CD8-positive, alpha-beta memory T cell (primary cell): ENCODE measurements at regions not wholly inside any gene's neighbourhood (a gene's known extent, or its start where the extent isn't known, plus 50 kb on each side); places are given as distances from the start of the nearest gene placed in this dataset.

Experiments
- CTCF ChIA-PET: fragments of 350-600 bp; sonication (Branson Sonifier 250); formaldehyde crosslinking; loops from one replicate; lab custom pipeline; 2021; ENCODE audit warnings: antibody characterized with exemption; lab: Charles Lee
- POLR2A ChIA-PET: fragments of 350-600 bp; sonication (Branson Sonifier 250); formaldehyde crosslinking; loops from one replicate; lab custom pipeline; 2021; ENCODE audit warnings: antibody characterized with exemption; lab: Charles Lee
- DNase-seq, 5 donors: peaks; one replicate each; pipeline versions ENCODE4 v3.0.0 to v3.0.0-alpha.2; 2020 to 2022; ENCODE audit warnings: mixed read lengths in 1 of 5
- H3K27ac ChIP-seq: one replicate; pipeline ENCODE4 v1.7.0; 2013; ENCODE audit warnings: low read depth, mild to moderate bottlenecking, low read length, moderate library complexity
- H3K27me3 ChIP-seq: 2 replicates; pipeline ENCODE4 v1.7.0; 2013; ENCODE audit warnings: low read length, mild to moderate bottlenecking; ENCODE audit not compliant: insufficient read depth, poor library complexity, severe bottlenecking
- H3K36me3 ChIP-seq: 2 replicates; pipeline ENCODE4 v1.7.0; 2013; ENCODE audit warnings: mild to moderate bottlenecking, low read length, moderate library complexity; ENCODE audit not compliant: insufficient read depth
- H3K4me1 ChIP-seq: 2 replicates; pipeline ENCODE4 v1.7.0; 2013; ENCODE audit warnings: mild to moderate bottlenecking, low read length, moderate library complexity; ENCODE audit not compliant: insufficient read depth
- H3K4me3 ChIP-seq: 2 replicates; pipeline ENCODE4 v1.7.0; 2013; ENCODE audit warnings: mild to moderate bottlenecking, low read length
- H3K9me3 ChIP-seq: 2 replicates; pipeline ENCODE4 v1.7.0; 2013; ENCODE audit warnings: mild to moderate bottlenecking, low read length
- H3K27ac Mint-ChIP-seq, 8 donors: one replicate each; pipeline ENCODE4 v1.8.0; 2020 to 2021; ENCODE audit warnings: mixed read lengths in 8 of 8, mild to moderate bottlenecking in 6 of 8, inconsistent platforms in 3 of 8, moderate library complexity in 3 of 8
- H3K27me3 Mint-ChIP-seq, 2 donors: one replicate each; pipeline ENCODE4 v1.8.0; 2020 to 2021; ENCODE audit warnings: mixed read lengths in 2 of 2, mild to moderate bottlenecking in 1 of 2, moderate library complexity in 1 of 2
- H3K36me3 Mint-ChIP-seq, 3 donors: one replicate each; pipeline ENCODE4 v1.8.0; 2020 to 2021; ENCODE audit warnings: mixed read lengths in 3 of 3, inconsistent platforms in 1 of 3, mild to moderate bottlenecking in 1 of 3
- H3K4me1 Mint-ChIP-seq, 3 donors: one replicate each; pipeline ENCODE4 v1.8.0; 2020 to 2021; ENCODE audit warnings: mixed read lengths in 3 of 3, inconsistent platforms in 1 of 3, mild to moderate bottlenecking in 1 of 3
- H3K4me3 Mint-ChIP-seq, 7 donors: one replicate each; pipeline ENCODE4 v1.8.0; 2020 to 2021; ENCODE audit warnings: mixed read lengths in 7 of 7, mild to moderate bottlenecking in 6 of 7, moderate library complexity in 4 of 7, inconsistent platforms in 2 of 7
- H3K9me3 Mint-ChIP-seq, 5 donors: one replicate each; pipeline ENCODE4 v1.8.0; 2020 to 2022; ENCODE audit warnings: mixed read lengths in 5 of 5, mild to moderate bottlenecking in 3 of 5, moderate library complexity in 2 of 5, inconsistent platforms in 1 of 5

- no peak for DNase-seq
- peaks cover 10 to 58% (median 13%) of the 10 kb centered on the region in 5 donors for H3K9me3 Mint-ChIP-seq
- H3K36me3 Mint-ChIP-seq, result no peaks in the 10 kb centered on the region
- Histone ChIP-seq H3K4me1 (no peaks in the 10 kb centered on the region), H3K27ac (no peak overlapping the region), H3K27me3 (no peaks in the 10 kb centered on the region), H3K9me3 (no peaks in the 10 kb centered on the region), H3K36me3 (no peaks in the 10 kb centered on the region), H3K4me3 (no peak overlapping the region)
- no peaks in the 10 kb centered on the region for H3K4me1 Mint-ChIP-seq
- H3K4me3 Mint-ChIP-seq, result no peak overlapping the region
- no peaks in the 10 kb centered on the region for H3K27me3 Mint-ChIP-seq
- H3K27ac Mint-ChIP-seq, result no peak overlapping the region
- ChIA-PET CTCF (no interaction called here), POLR2A (no interaction called here)
Observed at GRCh38 chr3:80519436-80519835, 751.6 kb upstream of the ROBO1 start.

GRCh38 chr3:80496452-80496851, 728.7 kb upstream of the ROBO1 start:
- no peak overlapping the region for H3K27ac ChIP-seq
- no peaks in the 10 kb centered on the region for H3K4me1 Mint-ChIP-seq
- H3K36me3 Mint-ChIP-seq, result no peaks in the 10 kb centered on the region
- no peaks in the 10 kb centered on the region for H3K27me3 ChIP-seq
- H3K4me1 ChIP-seq, result no peaks in the 10 kb centered on the region
- H3K4me3 ChIP-seq, result no peak overlapping the region
- DNase-seq, result no peak
- ChIA-PET POLR2A (no interaction called here), CTCF (no interaction called here)
- H3K27ac Mint-ChIP-seq, result no peak overlapping the region
- H3K9me3 ChIP-seq, result no peaks in the 10 kb centered on the region
- no peaks in the 10 kb centered on the region for H3K36me3 ChIP-seq
- H3K9me3 Mint-ChIP-seq, result peaks cover 2 to 24% (median 13%) of the 10 kb centered on the region in 5 donors
- no peak overlapping the region for H3K4me3 Mint-ChIP-seq
- no peaks in the 10 kb centered on the region for H3K27me3 Mint-ChIP-seq

GRCh38 chr3:80492162-80492561, 724.4 kb upstream of the ROBO1 start:
- H3K36me3 Mint-ChIP-seq, result no peaks in the 10 kb centered on the region
- H3K36me3 ChIP-seq, result no peaks in the 10 kb centered on the region
- H3K4me1 Mint-ChIP-seq, result no peaks in the 10 kb centered on the region

GRCh38 chr3:80472961-80473360, 705.2 kb upstream of the ROBO1 start:
- Mint-ChIP-seq H3K9me3 (peaks cover 0 to 38% (median 7%) of the 10 kb centered on the region in 5 donors), H3K4me3 (no peak overlapping the region), H3K27me3 (no peaks in the 10 kb centered on the region), H3K27ac (no peak overlapping the region), H3K36me3 (no peaks in the 10 kb centered on the region), H3K4me1 (no peaks in the 10 kb centered on the region)
- ChIA-PET POLR2A (no interaction called here), CTCF (no interaction called here)
- DNase-seq, result no peak
- no peak overlapping the region for H3K27ac ChIP-seq
- no peaks in the 10 kb centered on the region for H3K27me3 ChIP-seq
- H3K9me3 ChIP-seq, result no peaks in the 10 kb centered on the region
- H3K4me3 ChIP-seq, result no peak overlapping the region
- no peaks in the 10 kb centered on the region for H3K36me3 ChIP-seq
- H3K4me1 ChIP-seq, result no peaks in the 10 kb centered on the region

More at GRCh38 chr3:80492162-80492561, 724.4 kb upstream of the ROBO1 start:
- H3K27me3 ChIP-seq, result no peaks in the 10 kb centered on the region
- H3K4me3 ChIP-seq, result no peak overlapping the region
- no peak for DNase-seq
- H3K9me3 ChIP-seq, result no peaks in the 10 kb centered on the region
- ChIA-PET POLR2A (no interaction called here), CTCF (no interaction called here)
- no peaks in the 10 kb centered on the region for H3K4me1 ChIP-seq
- H3K27ac Mint-ChIP-seq, result no peak overlapping the region
- H3K27me3 Mint-ChIP-seq, result no peaks in the 10 kb centered on the region
- peaks cover 1 to 30% (median 7%) of the 10 kb centered on the region in 5 donors for H3K9me3 Mint-ChIP-seq
- H3K4me3 Mint-ChIP-seq, result no peak overlapping the region
- no peak overlapping the region for H3K27ac ChIP-seq

GRCh38 chr3:80472459-80472858, 704.7 kb upstream of the ROBO1 start:
- no peak overlapping the region for H3K27ac Mint-ChIP-seq
- Histone ChIP-seq H3K27ac (no peak overlapping the region), H3K9me3 (no peaks in the 10 kb centered on the region), H3K4me3 (no peak overlapping the region), H3K36me3 (no peaks in the 10 kb centered on the region), H3K27me3 (no peaks in the 10 kb centered on the region), H3K4me1 (no peaks in the 10 kb centered on the region)
- H3K36me3 Mint-ChIP-seq, result no peaks in the 10 kb centered on the region
- ChIA-PET CTCF (no interaction called here), POLR2A (no interaction called here)
- no peaks in the 10 kb centered on the region for H3K4me1 Mint-ChIP-seq
- H3K4me3 Mint-ChIP-seq, result no peak overlapping the region
- peaks cover 2 to 36% (median 7%) of the 10 kb centered on the region in 5 donors for H3K9me3 Mint-ChIP-seq
- no peak for DNase-seq
- no peaks in the 10 kb centered on the region for H3K27me3 Mint-ChIP-seq

- H3K27ac ChIP-seq, result no peak overlapping the region
- Mint-ChIP-seq H3K27me3 (no peaks in the 10 kb centered on the region), H3K36me3 (no peaks in the 10 kb centered on the region), H3K9me3 (peaks cover 6 to 43% (median 14%) of the 10 kb centered on the region in 5 donors), H3K4me1 (no peaks in the 10 kb centered on the region), H3K4me3 (no peak overlapping the region), H3K27ac (no peak overlapping the region)
- H3K27me3 ChIP-seq, result no peaks in the 10 kb centered on the region
- ChIA-PET POLR2A (no interaction called here), CTCF (no interaction called here)
- no peaks in the 10 kb centered on the region for H3K4me1 ChIP-seq
- H3K36me3 ChIP-seq, result no peaks in the 10 kb centered on the region
- H3K9me3 ChIP-seq, result no peaks in the 10 kb centered on the region
- no peak overlapping the region for H3K4me3 ChIP-seq
- no peak for DNase-seq
Observed at GRCh38 chr3:80470433-80470832, 702.6 kb upstream of the ROBO1 start.

GRCh38 chr3:80465746-80466145, 697.9 kb upstream of the ROBO1 start:
- no peaks in the 10 kb centered on the region for H3K4me1 Mint-ChIP-seq
- no peaks in the 10 kb centered on the region for H3K27me3 ChIP-seq
- peaks cover 8 to 37% (median 13%) of the 10 kb centered on the region in 5 donors for H3K9me3 Mint-ChIP-seq
- no peak overlapping the region for H3K27ac ChIP-seq
- H3K4me1 ChIP-seq, result no peaks in the 10 kb centered on the region
- H3K27me3 Mint-ChIP-seq, result no peaks in the 10 kb centered on the region
- H3K36me3 Mint-ChIP-seq, result no peaks in the 10 kb centered on the region
- ChIA-PET POLR2A (no interaction called here), CTCF (no interaction called here)
- H3K4me3 ChIP-seq, result no peak overlapping the region
- DNase-seq, result no peak
- H3K4me3 Mint-ChIP-seq, result no peak overlapping the region
- H3K27ac Mint-ChIP-seq, result no peak overlapping the region
- H3K36me3 ChIP-seq, result no peaks in the 10 kb centered on the region
- H3K9me3 ChIP-seq, result peaks cover 3% of the 10 kb centered on the region

- no peaks in the 10 kb centered on the region for H3K4me1 Mint-ChIP-seq
- Histone ChIP-seq H3K4me3 (no peak overlapping the region), H3K4me1 (no peaks in the 10 kb centered on the region), H3K27ac (no peak overlapping the region), H3K36me3 (no peaks in the 10 kb centered on the region), H3K27me3 (no peaks in the 10 kb centered on the region), H3K9me3 (no peaks in the 10 kb centered on the region)
- H3K4me3 Mint-ChIP-seq, result no peak overlapping the region
- ChIA-PET CTCF (no interaction called here), POLR2A (no interaction called here)
- no peak for DNase-seq
- H3K9me3 Mint-ChIP-seq, result peaks cover 0 to 19% (median 0%) of the 10 kb centered on the region in 5 donors
- H3K27me3 Mint-ChIP-seq, result no peaks in the 10 kb centered on the region
- no peaks in the 10 kb centered on the region for H3K36me3 Mint-ChIP-seq
- no peak overlapping the region for H3K27ac Mint-ChIP-seq
Observed at GRCh38 chr3:80451393-80451792, 683.6 kb upstream of the ROBO1 start.

GRCh38 chr3:80445641-80446040, 677.8 kb upstream of the ROBO1 start:
- H3K27ac Mint-ChIP-seq, result no peak overlapping the region
- H3K9me3 Mint-ChIP-seq, result peaks cover 0 to 23% (median 0%) of the 10 kb centered on the region in 5 donors
- POLR2A ChIA-PET, result no interaction called here
- Histone ChIP-seq H3K27me3 (no peaks in the 10 kb centered on the region), H3K4me3 (no peak overlapping the region), H3K36me3 (no peaks in the 10 kb centered on the region), H3K4me1 (no peaks in the 10 kb centered on the region), H3K27ac (no peak overlapping the region), H3K9me3 (no peaks in the 10 kb centered on the region)
- H3K27me3 Mint-ChIP-seq, result no peaks in the 10 kb centered on the region
- DNase-seq, result no peak
- no peaks in the 10 kb centered on the region for H3K4me1 Mint-ChIP-seq
- no peaks in the 10 kb centered on the region for H3K36me3 Mint-ChIP-seq
- CTCF ChIA-PET, result no interaction called here
- H3K4me3 Mint-ChIP-seq, result no peak overlapping the region
